ENCODE measurements at regions not wholly inside any gene's neighbourhood (a gene's known extent, or its start where the extent isn't known, plus 50 kb on each side); places are given as distances from the start of the nearest gene placed in this dataset.
A peak's percentile ranks its signal among the peaks of the same experiment; 100 is the strongest.

GRCh38 chr3:5567113-5567512 lies 379.6 kb downstream of the EDEM1 start:
- H3K9ac ChIP-seq (ENCODE audit: low read length in 3 of 3): no peak overlapping the region
- no peaks in the 10 kb centered on the region for H3K9me3 ChIP-seq (ENCODE audit: control insufficient read depth in 2 of 3, insufficient read depth in 1 of 3, low read length in 3 of 3)
- no peak overlapping the region for H3K4me3 ChIP-seq (ENCODE audit: low read length in 3 of 3)
- no peaks in the 10 kb centered on the region for H3K27me3 ChIP-seq (ENCODE audit: control insufficient read depth, insufficient read depth, low read length)
- TF ChIP-seq, protein P1, sequence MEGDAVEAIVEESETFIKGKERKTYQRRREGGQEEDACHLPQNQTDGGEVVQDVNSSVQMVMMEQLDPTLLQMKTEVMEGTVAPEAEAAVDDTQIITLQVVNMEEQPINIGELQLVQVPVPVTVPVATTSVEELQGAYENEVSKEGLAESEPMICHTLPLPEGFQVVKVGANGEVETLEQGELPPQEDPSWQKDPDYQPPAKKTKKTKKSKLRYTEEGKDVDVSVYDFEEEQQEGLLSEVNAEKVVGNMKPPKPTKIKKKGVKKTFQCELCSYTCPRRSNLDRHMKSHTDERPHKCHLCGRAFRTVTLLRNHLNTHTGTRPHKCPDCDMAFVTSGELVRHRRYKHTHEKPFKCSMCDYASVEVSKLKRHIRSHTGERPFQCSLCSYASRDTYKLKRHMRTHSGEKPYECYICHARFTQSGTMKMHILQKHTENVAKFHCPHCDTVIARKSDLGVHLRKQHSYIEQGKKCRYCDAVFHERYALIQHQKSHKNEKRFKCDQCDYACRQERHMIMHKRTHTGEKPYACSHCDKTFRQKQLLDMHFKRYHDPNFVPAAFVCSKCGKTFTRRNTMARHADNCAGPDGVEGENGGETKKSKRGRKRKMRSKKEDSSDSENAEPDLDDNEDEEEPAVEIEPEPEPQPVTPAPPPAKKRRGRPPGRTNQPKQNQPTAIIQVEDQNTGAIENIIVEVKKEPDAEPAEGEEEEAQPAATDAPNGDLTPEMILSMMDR (IDR thresholded peaks at IDR 0.05; ENCODE audit: borderline replicate concordance, extremely low read depth, insufficient read depth): no peak
- no peaks in the 10 kb centered on the region for H3K4me1 ChIP-seq (ENCODE audit: control insufficient read depth in 2 of 3, insufficient read depth in 2 of 3, low read depth in 1 of 3, low read length in 3 of 3)
- FAIRE-seq (no peak), DNase-seq (no peak)
- H3K27ac ChIP-seq (ENCODE audit: low read depth in 2 of 2, low read length in 2 of 2): no peak overlapping the region
- no peaks in the 10 kb centered on the region for H3K36me3 ChIP-seq (ENCODE audit: control insufficient read depth in 2 of 3, insufficient read depth in 3 of 3, low read length in 3 of 3)
- intact Hi-C loops (cut with DNase I): no loop called here

DNA sequence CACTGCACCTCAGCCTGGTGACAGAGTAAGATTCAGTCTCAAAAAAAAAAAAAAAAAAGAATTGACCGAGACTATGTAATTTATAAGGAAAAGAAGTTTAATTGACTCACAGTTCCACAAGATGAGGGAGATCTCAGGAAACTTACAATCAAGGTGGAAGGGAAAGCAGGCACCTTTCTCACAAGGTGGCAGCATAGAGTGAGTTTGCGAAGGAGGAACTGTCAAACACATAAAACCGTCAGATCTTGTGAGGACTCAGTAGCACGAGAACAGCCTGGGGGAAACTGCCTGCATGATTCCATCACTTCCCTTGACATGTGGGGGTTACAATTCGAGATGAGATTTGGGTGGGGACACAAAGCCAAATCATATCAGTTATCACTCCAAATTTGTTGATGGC lies 380.9 kb downstream of the EDEM1 start:
- TF ChIP-seq, protein P1 (IDR thresholded peaks at IDR 0.05; ENCODE audit: borderline replicate concordance, extremely low read depth, insufficient read depth): peak; percentile 7
- Histone ChIP-seq H3K9ac (ENCODE audit: low read length in 3 of 3) (no peak overlapping the region), H3K9me3 (ENCODE audit: control insufficient read depth in 2 of 3, insufficient read depth in 1 of 3, low read length in 3 of 3) (no peaks in the 10 kb centered on the region), H3K36me3 (ENCODE audit: control insufficient read depth in 2 of 3, insufficient read depth in 3 of 3, low read length in 3 of 3) (no peaks in the 10 kb centered on the region), H3K27ac (ENCODE audit: low read depth in 2 of 2, low read length in 2 of 2) (no peak overlapping the region), H3K4me3 (ENCODE audit: low read length in 3 of 3) (no peak overlapping the region), H3K4me1 (ENCODE audit: control insufficient read depth in 2 of 3, insufficient read depth in 2 of 3, low read depth in 1 of 3, low read length in 3 of 3) (no peaks in the 10 kb centered on the region), H3K27me3 (ENCODE audit: control insufficient read depth, insufficient read depth, low read length) (no peaks in the 10 kb centered on the region)
- DNase-seq (peak in 2 of 5 donors; percentile 29 to 35), FAIRE-seq (no peak)
- intact Hi-C loops (cut with DNase I): no loop called here

DNA sequence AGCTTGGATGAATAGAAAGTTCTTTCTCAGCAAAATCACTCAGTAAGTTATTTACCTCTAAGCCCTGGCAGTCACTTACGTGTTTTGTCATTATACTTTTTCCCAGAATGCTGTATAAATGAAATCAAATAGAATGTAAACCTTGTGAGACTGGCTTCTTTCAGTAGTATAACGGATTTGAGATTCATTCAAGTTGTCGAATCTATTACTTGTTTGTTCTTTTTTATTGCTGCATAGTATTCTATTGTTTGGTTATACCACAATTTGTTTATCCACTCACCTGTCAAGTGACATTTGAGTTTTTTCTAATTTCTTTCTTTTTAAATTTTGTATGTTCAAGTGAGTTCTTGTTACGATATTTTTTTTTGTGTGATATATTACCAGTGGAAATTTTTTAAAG lies 381.6 kb downstream of the EDEM1 start:
- Histone ChIP-seq H3K27ac (ENCODE audit: low read depth in 2 of 2, low read length in 2 of 2) (no peak overlapping the region), H3K27me3 (ENCODE audit: control insufficient read depth, insufficient read depth, low read length) (no peaks in the 10 kb centered on the region), H3K4me1 (ENCODE audit: control insufficient read depth in 2 of 3, insufficient read depth in 2 of 3, low read depth in 1 of 3, low read length in 3 of 3) (no peaks in the 10 kb centered on the region), H3K9me3 (ENCODE audit: control insufficient read depth in 2 of 3, insufficient read depth in 1 of 3, low read length in 3 of 3) (no peaks in the 10 kb centered on the region), H3K9ac (ENCODE audit: low read length in 3 of 3) (no peak overlapping the region), H3K4me3 (ENCODE audit: low read length in 3 of 3) (no peak overlapping the region), H3K36me3 (ENCODE audit: control insufficient read depth in 2 of 3, insufficient read depth in 3 of 3, low read length in 3 of 3) (no peaks in the 10 kb centered on the region)
- intact Hi-C loops (cut with DNase I): no loop called here
- DNase-seq (no peak), FAIRE-seq (no peak)
- TF ChIP-seq, protein P1 (IDR thresholded peaks at IDR 0.05; ENCODE audit: borderline replicate concordance, extremely low read depth, insufficient read depth): no peak

- Histone ChIP-seq H3K4me3 (ENCODE audit: low read length in 3 of 3) (no peak overlapping the region), H3K4me1 (ENCODE audit: control insufficient read depth in 2 of 3, insufficient read depth in 2 of 3, low read depth in 1 of 3, low read length in 3 of 3) (no peaks in the 10 kb centered on the region), H3K27me3 (ENCODE audit: control insufficient read depth, insufficient read depth, low read length) (no peaks in the 10 kb centered on the region), H3K9ac (ENCODE audit: low read length in 3 of 3) (no peak overlapping the region), H3K27ac (ENCODE audit: low read depth in 2 of 2, low read length in 2 of 2) (no peak overlapping the region), H3K9me3 (ENCODE audit: control insufficient read depth in 2 of 3, insufficient read depth in 1 of 3, low read length in 3 of 3) (no peaks in the 10 kb centered on the region), H3K36me3 (ENCODE audit: control insufficient read depth in 2 of 3, insufficient read depth in 3 of 3, low read length in 3 of 3) (no peaks in the 10 kb centered on the region)
- TF ChIP-seq, protein P1 (IDR thresholded peaks at IDR 0.05; ENCODE audit: borderline replicate concordance, extremely low read depth, insufficient read depth): no peak
- DNase-seq (no peak), FAIRE-seq (no peak)
- intact Hi-C loops (cut with DNase I): no loop called here
Observed at GRCh38 chr3:5572168-5572567, 384.7 kb downstream of the EDEM1 start.

All from kidney (tissue), 13 donors.